ENCODE measurements at regions not wholly inside any gene's neighbourhood (a gene's known extent, or its start where the extent isn't known, plus 50 kb on each side); places are given as distances from the start of the nearest gene placed in this dataset.

GRCh38 chr2:824524-824923, 126.1 kb upstream of the SNTG2 start:
- no peak for DNase-seq

DNA sequence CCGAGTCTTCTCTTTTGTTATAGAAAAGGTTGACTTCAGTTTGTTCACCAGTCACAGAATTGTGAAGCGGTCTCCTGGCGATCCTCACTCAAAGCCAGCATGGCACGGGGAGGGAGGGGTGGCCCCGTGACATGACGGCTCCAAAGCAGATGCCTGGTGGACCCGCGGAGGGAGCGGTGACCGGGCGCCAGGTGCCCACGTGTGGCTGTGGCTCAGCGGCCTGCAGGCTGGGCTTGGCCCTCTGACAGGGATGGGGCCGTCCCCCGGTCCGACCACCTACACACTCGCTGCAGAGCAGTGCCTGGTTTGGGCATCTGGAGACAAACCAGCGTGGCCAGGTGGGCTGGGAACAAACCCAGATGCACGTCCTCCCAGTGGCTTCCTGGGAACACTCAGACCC, 129.1 kb upstream of the SNTG2 start:
- no peak for DNase-seq

DNA sequence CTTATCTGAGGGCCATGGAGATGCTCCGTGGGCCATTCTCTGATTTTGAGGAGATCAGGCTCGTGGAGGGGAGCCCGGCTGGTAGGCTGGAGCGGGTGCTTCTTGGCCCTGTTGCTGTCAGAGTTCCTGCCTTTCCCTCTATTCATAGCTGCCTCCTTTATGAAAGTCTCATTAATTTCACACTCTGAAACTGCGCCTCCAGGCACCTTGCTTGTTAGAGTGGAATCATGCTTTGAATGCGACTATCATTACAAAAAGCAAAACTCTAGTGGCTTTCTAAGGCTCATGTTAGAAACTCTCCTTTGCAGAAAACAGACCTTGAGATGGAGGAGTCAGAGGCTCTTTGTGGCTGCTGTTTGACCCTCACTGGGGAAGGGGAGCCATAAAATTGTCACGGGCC, 131.0 kb upstream of the SNTG2 start:
- DNase-seq, result no peak

GRCh38 chr2:819121-819520, 131.5 kb upstream of the SNTG2 start:
- DNase-seq, result no peak

GRCh38 chr2:817336-818015, 133.2 kb upstream of the SNTG2 start:
- DNase-seq, result no peak

DNA sequence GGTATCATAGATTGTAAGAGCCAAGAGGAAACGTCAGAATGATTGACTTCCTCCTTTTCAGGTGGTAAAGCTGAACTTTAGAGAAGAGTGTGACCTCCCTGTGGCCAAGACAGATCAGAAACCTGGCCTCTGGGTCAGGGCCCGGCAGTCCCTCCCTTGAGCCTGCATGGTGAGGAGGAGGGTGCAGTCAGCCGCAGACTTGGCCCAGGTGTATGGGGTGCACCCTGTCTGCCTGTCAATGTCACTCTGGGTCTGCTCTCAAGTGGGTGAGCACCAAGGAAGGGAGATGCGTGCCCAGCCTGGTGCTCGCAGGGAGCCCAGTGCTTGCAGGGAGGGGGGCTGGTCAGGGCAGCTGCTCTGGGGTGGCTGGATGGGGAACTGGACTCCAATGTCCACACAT, 134.4 kb upstream of the SNTG2 start:
- DNase-seq, result no peak

GRCh38 chr2:810397-810796, 133.2 kb upstream of the TMEM18 start:
- DNase-seq, result no peak

GRCh38 chr2:807300-807699, 130.1 kb upstream of the TMEM18 start:
- no peak for DNase-seq

DNA sequence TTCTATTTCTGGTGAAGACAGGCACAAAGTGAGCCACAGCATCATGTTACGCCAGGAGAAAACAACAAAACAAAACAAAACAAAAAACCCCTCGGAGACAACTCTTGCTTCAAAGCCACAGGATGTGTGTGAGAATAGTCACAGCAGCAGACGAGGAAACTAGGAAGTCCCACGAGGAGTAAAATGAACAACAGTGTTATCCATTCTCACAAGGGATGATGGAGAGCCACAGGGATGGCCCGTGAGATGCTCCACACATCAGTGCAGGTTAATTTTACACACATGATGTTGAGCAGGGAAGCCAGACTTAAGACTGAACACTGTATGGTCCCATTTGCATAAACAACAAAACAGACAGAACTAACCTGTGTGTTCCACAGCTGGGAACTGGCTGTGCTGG, 128.5 kb upstream of the TMEM18 start:
- no peak for DNase-seq

- no peak for DNase-seq
These were observed 120.8 kb upstream of the TMEM18 start for GRCh38 chr2:797993-798392.

DNA sequence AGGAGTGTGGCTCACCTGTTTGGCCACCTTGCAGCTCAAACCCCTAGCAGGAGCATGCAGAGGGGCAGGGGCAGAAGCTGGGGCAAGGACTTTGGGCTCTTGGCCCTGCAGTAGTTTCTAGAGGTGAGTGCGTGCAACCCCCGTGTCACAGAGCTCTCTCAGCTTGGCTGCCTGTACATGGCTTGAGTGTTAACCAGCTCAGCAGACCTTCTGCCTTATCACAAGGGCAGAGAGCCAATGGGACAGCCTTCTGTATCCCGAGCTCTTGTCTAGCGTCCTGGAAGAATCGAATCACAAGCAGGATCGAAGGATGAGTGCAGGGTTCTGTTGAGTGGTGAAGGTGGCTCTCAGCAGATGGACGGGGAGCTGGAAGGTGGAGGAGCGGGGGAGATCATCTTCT, 120.3 kb upstream of the TMEM18 start:
- no peak for DNase-seq

- DNase-seq, result no peak
These were observed 119.2 kb upstream of the TMEM18 start for GRCh38 chr2:796141-796985.

- DNase-seq, result no peak
These were observed 118.4 kb upstream of the TMEM18 start for GRCh38 chr2:795531-796041.

DNA sequence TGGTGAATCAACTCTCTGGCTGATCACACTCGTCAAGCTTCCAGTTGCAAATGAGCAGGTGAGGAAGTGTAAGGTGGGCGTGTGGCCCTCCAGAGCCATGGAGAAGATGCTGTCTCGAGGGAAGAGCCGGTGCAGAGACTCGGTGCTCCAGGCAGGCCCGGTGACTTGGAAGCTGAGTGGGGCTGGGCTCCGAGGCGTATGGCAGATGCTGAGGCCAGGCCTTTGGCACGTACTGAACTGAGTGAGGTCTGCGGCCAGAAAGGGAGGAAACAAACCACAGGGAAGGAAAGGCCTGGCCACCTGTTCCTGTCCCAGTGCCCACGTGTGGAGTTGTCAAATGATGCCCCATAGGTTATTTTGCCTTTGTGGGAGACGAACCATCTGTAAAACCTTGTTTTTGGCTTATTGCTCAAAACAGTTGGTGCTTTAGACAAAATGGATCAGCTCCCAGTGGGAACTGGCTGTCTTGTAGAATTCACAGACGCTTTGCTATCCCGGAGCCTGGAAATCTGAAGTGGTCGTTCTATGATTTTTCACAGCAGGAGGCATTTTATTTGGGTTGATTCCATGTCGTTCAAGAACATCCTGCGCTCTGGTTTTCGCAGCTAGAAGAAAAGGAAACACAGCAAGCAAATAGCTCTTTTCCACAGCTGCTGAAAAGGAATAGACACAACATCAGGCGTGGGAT, 117.5 kb upstream of the TMEM18 start:
- no peak for DNase-seq

DNA sequence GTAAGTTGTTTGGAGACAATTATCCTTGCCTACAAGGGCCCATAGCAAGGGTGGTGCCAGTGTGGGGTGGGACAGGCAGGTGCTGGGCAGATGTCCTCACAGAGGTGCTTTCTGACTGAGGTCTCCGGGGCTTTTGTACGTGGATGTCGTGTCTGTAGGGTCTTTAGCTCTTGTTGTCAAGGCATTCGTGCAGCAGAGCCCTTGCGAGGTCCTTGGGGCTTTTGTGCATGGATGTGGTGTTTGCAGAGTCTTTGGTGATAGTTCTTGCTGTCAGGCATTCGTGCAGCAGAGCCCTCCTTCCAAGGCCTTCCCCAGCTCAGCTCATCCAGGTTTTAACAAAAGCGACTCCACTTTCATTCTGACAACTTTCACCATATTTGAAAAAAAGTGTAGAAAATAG, 116.0 kb upstream of the TMEM18 start:
- DNase-seq, result no peak

DNA sequence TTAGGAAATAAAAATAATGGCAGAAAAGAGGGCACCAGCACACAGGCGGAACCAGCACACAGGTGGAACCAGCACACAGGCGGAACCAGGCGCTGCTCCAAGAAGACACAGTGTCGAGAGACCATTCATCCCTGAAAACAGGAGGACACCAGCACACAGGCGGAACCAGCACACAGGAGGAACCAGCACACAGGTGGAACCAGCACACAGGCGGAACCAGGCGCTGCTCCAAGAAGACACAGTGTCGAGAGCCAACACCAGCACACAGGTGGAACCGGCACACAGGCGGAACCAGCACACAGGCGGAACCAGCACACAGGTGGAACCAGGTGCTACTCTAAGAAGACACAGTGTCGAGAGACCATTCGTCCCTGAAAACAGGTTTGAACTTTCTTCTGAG, 115.5 kb upstream of the TMEM18 start:
- no peak for DNase-seq

- DNase-seq, result no peak
These were observed 113.5 kb upstream of the TMEM18 start for GRCh38 chr2:790634-791245.

DNA sequence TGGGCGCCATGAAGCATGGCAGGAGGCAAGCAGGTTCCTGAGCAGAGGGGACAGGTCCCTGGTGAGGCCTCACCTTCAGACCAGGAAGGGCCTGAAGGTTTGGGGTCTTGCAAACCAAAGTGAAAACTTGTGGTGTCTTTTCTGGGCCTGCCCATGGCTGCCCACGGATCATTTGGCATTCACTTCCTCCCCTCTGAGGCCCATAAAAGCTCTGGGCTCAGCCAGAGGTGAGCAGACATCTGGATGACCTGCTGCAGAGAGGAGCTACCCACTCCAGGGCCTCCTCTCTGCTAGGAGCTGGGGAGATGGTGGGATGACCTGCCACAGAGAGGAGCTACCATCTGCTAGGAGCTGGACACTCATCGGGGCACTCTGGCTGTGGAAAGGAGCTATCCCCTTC, 112.9 kb upstream of the TMEM18 start:
- DNase-seq, result no peak

DNA sequence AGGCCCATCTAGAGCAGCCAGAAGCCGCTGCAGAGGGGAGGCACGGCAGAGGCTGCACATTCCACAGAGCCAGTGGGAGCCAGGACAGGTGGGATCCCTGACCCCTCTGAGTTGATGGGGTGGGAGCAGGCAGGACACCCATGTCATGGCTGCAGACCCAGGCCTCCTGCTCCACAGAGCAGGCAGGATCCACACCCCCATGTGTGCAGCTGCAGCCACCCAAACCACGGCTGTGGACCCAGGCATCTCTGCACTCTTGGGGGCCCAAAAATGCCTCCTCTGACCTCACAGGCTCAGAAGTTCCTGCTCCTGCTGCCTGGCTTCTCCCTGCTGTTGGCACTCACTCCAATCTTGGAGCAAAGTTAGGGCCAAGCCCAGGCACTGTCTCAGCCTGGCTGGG, 112.3 kb upstream of the TMEM18 start:
- DNase-seq, result no peak

- no peak for DNase-seq
These were observed 111.2 kb upstream of the TMEM18 start for GRCh38 chr2:788227-789032.

DNA sequence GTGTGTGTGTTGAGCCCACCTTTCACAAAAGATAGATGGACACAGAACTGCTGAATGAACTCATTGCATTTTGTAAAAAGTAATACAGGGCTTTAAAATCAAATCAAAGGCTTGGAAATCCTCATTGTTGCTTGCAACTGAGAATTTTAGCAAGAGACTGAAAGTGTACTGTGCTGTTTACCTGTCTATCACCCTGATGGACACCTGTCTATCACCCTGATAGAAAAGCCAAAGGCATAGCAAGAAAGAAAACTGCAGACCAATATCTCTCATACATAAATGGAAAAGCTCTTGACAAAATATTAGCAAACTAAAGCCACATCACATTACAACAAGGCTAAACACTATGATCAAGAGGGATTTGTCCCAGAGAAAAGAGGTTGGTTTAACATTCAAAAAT, 107.5 kb upstream of the TMEM18 start:
- DNase-seq, result no peak

GRCh38 chr2:780581-780980, 103.4 kb upstream of the TMEM18 start:
- no peak for DNase-seq

DNA sequence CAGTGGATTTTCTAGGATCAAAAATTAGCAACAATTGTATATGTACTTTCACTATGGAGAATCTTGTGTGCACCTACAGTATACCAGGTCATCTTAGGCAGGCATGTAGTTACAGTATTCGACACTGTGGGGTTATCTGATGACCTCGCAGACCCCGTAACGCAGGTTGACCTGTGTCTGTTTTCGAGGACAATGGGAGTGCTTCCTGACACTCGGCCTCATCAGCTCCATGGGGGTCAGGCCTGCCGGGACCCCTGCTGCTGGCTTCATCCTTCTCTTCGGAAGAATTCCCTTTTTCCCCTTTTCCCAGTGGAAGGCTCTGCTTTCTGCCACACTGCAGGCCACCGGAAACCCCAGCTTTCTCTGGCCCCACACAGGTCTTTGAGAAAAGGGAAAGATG, 102.8 kb upstream of the TMEM18 start:
- no peak for DNase-seq
